OCI-LY1 (cell line): ENCODE measurements at regions not wholly inside any gene's neighbourhood (a gene's known extent, or its start where the extent isn't known, plus 50 kb on each side); places are given as distances from the start of the nearest gene placed in this dataset.
"Not testable (repeated sequence)": the region's sequence is repeated elsewhere in the genome, so short reads cannot be mapped to it uniquely, and the experiment has no call there.

Experiments
- H2AFZ ChIP-seq: fragments of 200-600 bp; sonication (generic), shearing (Covaris generic); 2 replicates; pipeline ENCODE4 v1.6.0; 2014; ENCODE audit warnings: antibody characterized with exemption, mild to moderate bottlenecking, low read length
- H3F3A ChIP-seq: fragments of 200-600 bp; sonication (generic), shearing (Covaris generic); 2 replicates; pipeline ENCODE4 v1.6.0; 2014; ENCODE audit warnings: mild to moderate bottlenecking, antibody characterized with exemption, low read length, moderate library complexity; ENCODE audit not compliant: insufficient read depth
- H3K27ac ChIP-seq: fragments of 200-600 bp; sonication (generic); 2 replicates; pipeline ENCODE4 v1.5.1; 2014; ENCODE audit warnings: low read length, mixed run types, mild to moderate bottlenecking, low read depth; ENCODE audit not compliant: poor library complexity, severe bottlenecking
- H3K27me3 ChIP-seq: fragments of 200-600 bp; sonication (generic); 2 replicates; pipeline ENCODE4 v1.6.0; 2014; ENCODE audit warnings: antibody characterized with exemption, mild to moderate bottlenecking, low read length, moderate library complexity; ENCODE audit not compliant: insufficient read depth
- H3K36me3 ChIP-seq: fragments of 200-600 bp; sonication (generic); 2 replicates; pipeline ENCODE4 v1.6.1; 2014; ENCODE audit warnings: mild to moderate bottlenecking, antibody characterized with exemption, low read length, moderate library complexity, mixed read lengths; ENCODE audit not compliant: insufficient read depth
- H3K4me1 ChIP-seq: fragments of 200-600 bp; sonication (generic); 2 replicates; pipeline ENCODE4 v1.5.1; 2014; ENCODE audit warnings: mild to moderate bottlenecking, low read length, moderate library complexity; ENCODE audit not compliant: insufficient read depth, severe bottlenecking
- H3K4me2 ChIP-seq: fragments of 200-600 bp; sonication (generic), shearing (Covaris generic); 2 replicates; pipeline ENCODE4 v1.6.1; 2014; ENCODE audit warnings: low read length
- H3K4me3 ChIP-seq: fragments of 200-600 bp; sonication (generic); 2 replicates; pipeline ENCODE4 v1.5.1; 2014; ENCODE audit warnings: low read length, low read depth, mild to moderate bottlenecking, mixed read lengths; ENCODE audit not compliant: poor library complexity, severe bottlenecking
- H3K79me2 ChIP-seq: fragments of 200-600 bp; shearing (Covaris generic); 2 replicates; pipeline ENCODE4 v1.6.1; 2016; ENCODE audit warnings: mixed run types, low read length, mixed read lengths; ENCODE audit not compliant: insufficient read depth
- H3K9ac ChIP-seq: fragments of 200-600 bp; sonication (generic), shearing (Covaris generic); 2 replicates; pipeline ENCODE4 v1.6.1; 2014; ENCODE audit warnings: mild to moderate bottlenecking, low read length, mixed read lengths
- H3K9me2 ChIP-seq: fragments of 200-600 bp; sonication (generic), shearing (Covaris generic); 2 replicates; pipeline ENCODE4 v1.6.1; 2014; ENCODE audit warnings: low read depth, mild to moderate bottlenecking, low read length, mixed read lengths
- H3K9me3 ChIP-seq: fragments of 200-600 bp; shearing (Covaris generic); 2 replicates; pipeline ENCODE4 v1.6.1; 2014; ENCODE audit warnings: low read length, mixed read lengths
- H4K20me1 ChIP-seq: fragments of 200-600 bp; sonication (generic), shearing (Covaris generic); 2 replicates; pipeline ENCODE4 v1.6.0; 2016; ENCODE audit warnings: mild to moderate bottlenecking, low read length; ENCODE audit not compliant: insufficient read depth
- CTCF ChIP-seq: fragments of 200-600 bp; sonication (generic), shearing (Covaris generic); IDR thresholded peaks from 2 replicates; pipeline ENCODE4 v1.5.1; 2017; ENCODE audit warnings: mild to moderate bottlenecking, antibody characterized with exemption, low read length, moderate library complexity, mixed read lengths
- EZH2 ChIP-seq: fragments of 200-600 bp; sonication (generic), shearing (Covaris generic); IDR thresholded peaks from 2 replicates; pipeline ENCODE4 v1.8.0; 2017; ENCODE audit warnings: borderline replicate concordance, mixed run types, mild to moderate bottlenecking, antibody characterized with exemption, low read length, moderate library complexity, mixed read lengths

GRCh38 chr16:29117631-29118030 lies 132.8 kb downstream of the LAT start:
- peak overlapping the region; percentile 77 for H3K27ac ChIP-seq
- H3K9ac ChIP-seq: no peak overlapping the region
- no peak overlapping the region for H3K4me2 ChIP-seq
- no peak overlapping the region for H2AFZ ChIP-seq
- H4K20me1 ChIP-seq: no peaks in the 10 kb centered on the region
- no peaks in the 10 kb centered on the region for H3K79me2 ChIP-seq
- no peak overlapping the region for H3K4me3 ChIP-seq
- peaks cover 35% of the 10 kb centered on the region for H3K36me3 ChIP-seq
- H3K9me3 ChIP-seq: no peaks in the 10 kb centered on the region
- peaks cover 22% of the 10 kb centered on the region for H3K4me1 ChIP-seq
- no peaks in the 10 kb centered on the region for H3F3A ChIP-seq
- H3K27me3 ChIP-seq: no peaks in the 10 kb centered on the region
- H3K9me2 ChIP-seq: no peaks in the 10 kb centered on the region
- TF ChIP-seq CTCF (no peak), EZH2 (no peak)

- Histone ChIP-seq H3K9ac (no peak overlapping the region), H4K20me1 (no peaks in the 10 kb centered on the region), H3K4me1 (peaks cover 22% of the 10 kb centered on the region), H3K9me3 (no peaks in the 10 kb centered on the region), H2AFZ (no peak overlapping the region), H3K36me3 (peaks cover 32% of the 10 kb centered on the region), H3K9me2 (no peaks in the 10 kb centered on the region), H3K4me3 (no peak overlapping the region), H3F3A (no peaks in the 10 kb centered on the region), H3K27ac (no peak overlapping the region), H3K4me2 (no peak overlapping the region), H3K79me2 (no peaks in the 10 kb centered on the region), H3K27me3 (no peaks in the 10 kb centered on the region)
- no peak for TF ChIP-seq CTCF
- no peak for TF ChIP-seq EZH2
Observed at GRCh38 chr16:29116980-29117379, 132.1 kb downstream of the LAT start.

GRCh38 chr16:29116207-29116606 lies 131.4 kb downstream of the LAT start:
- not testable (repeated sequence) for H3K9me3 ChIP-seq, H3K27ac ChIP-seq, H3K9ac ChIP-seq, H3K27me3 ChIP-seq, H2AFZ ChIP-seq, H3K79me2 ChIP-seq, H3K4me3 ChIP-seq, H4K20me1 ChIP-seq, H3F3A ChIP-seq, H3K4me2 ChIP-seq, H3K9me2 ChIP-seq
- peaks cover 32% of the 10 kb centered on the region for H3K36me3 ChIP-seq
- peaks cover 22% of the 10 kb centered on the region for H3K4me1 ChIP-seq

- not testable (repeated sequence) for H3K9me3 ChIP-seq, H3K4me3 ChIP-seq, H2AFZ ChIP-seq, H3K27me3 ChIP-seq, H3K27ac ChIP-seq, H3F3A ChIP-seq, H3K9ac ChIP-seq, H3K79me2 ChIP-seq, H3K9me2 ChIP-seq, H3K4me2 ChIP-seq, H4K20me1 ChIP-seq
- peaks cover 22% of the 10 kb centered on the region for H3K4me1 ChIP-seq
- H3K36me3 ChIP-seq: peaks cover 32% of the 10 kb centered on the region
Observed at GRCh38 chr16:29115802-29116141, 130.9 kb downstream of the LAT start.
